IMR-90 (cell line): ENCODE measurements at regions not wholly inside any gene's neighbourhood (a gene's known extent, or its start where the extent isn't known, plus 50 kb on each side); places are given as distances from the start of the nearest gene placed in this dataset.

ENCODE experiments used
- ATAC-seq: fragments of 200-7000 bp; cut with Tn5 transposase; 2 replicates; pipeline ENCODE4 v1.9.1; 2020; ENCODE audit warnings: low read depth, mild to moderate bottlenecking, moderate library complexity
- BruUV-seq: library from RNA; stranded (reverse); fragments of 400-500 nt; replicated peaks from 2 replicates; lab custom pipeline; 2021; lab: Mats Ljungman, UMichigan
- CTCF ChIA-PET: fragments of 300-600 bp; formaldehyde crosslinking; extraction: SDS; loops from one replicate; lab custom pipeline; 2021; ENCODE audit warnings: antibody characterized with exemption; lab: Yijun Ruan, JAX
- POLR2A ChIA-PET: fragments of 300-600 bp; sonication (Branson Sonifier 250); formaldehyde crosslinking; loops from one replicate; lab custom pipeline; 2022; ENCODE audit warnings: antibody characterized with exemption; ENCODE audit not compliant: unreplicated experiment; lab: Charles Lee
- DNase-seq: peaks from one replicate; pipeline ENCODE4 v3.0.0; 2013
- H2AFZ ChIP-seq: replicated peaks from 2 replicates; pipeline ENCODE3; 2013; ENCODE audit warnings: low read length, mild to moderate bottlenecking; ENCODE audit not compliant: poor library complexity
- H2AK5ac ChIP-seq: 2 replicates; pipeline ENCODE4 v1.6.1; 2013; ENCODE audit warnings: low read depth, low read length, inconsistent platforms
- H2AK9ac ChIP-seq: replicated peaks from 2 replicates; pipeline ENCODE3; 2013; ENCODE audit warnings: mild to moderate bottlenecking, low read depth, low read length, moderate library complexity; ENCODE audit not compliant: poor library complexity
- H2BK120ac ChIP-seq: 2 replicates; pipeline ENCODE4 v1.6.1; 2013; ENCODE audit warnings: low read depth, low read length, inconsistent platforms
- H2BK15ac ChIP-seq: 3 replicates; pipeline ENCODE4 v1.6.1; 2013; ENCODE audit warnings: low read depth, low read length, inconsistent platforms
- H2BK20ac ChIP-seq: 2 replicates; pipeline ENCODE4 v1.6.1; 2013; ENCODE audit warnings: low read depth, mild to moderate bottlenecking, inconsistent platforms, low read length, moderate library complexity
- H2BK5ac ChIP-seq: 2 replicates; pipeline ENCODE4 v1.6.1; 2013; ENCODE audit warnings: mild to moderate bottlenecking, low read depth, low read length, inconsistent platforms; ENCODE audit not compliant: poor library complexity, severe bottlenecking
- H3K14ac ChIP-seq: replicated peaks from 2 replicates; pipeline ENCODE4 v1.6.1; 2013; ENCODE audit warnings: low read depth, low read length, inconsistent platforms
- H3K18ac ChIP-seq: 2 replicates; pipeline ENCODE4 v1.6.1; 2013; ENCODE audit warnings: low read depth, low read length, control low read depth
- H3K23ac ChIP-seq: 2 replicates; pipeline ENCODE4 v1.6.1; 2013; ENCODE audit warnings: low read depth, low read length, inconsistent platforms
- H3K27ac ChIP-seq: 2 replicates; pipeline ENCODE4 v1.5.1; 2013; ENCODE audit warnings: mild to moderate bottlenecking, control low read depth, low read length; ENCODE audit not compliant: insufficient read depth
- H3K27me3 ChIP-seq: 2 replicates; pipeline ENCODE4 v1.6.1; 2013; ENCODE audit warnings: low read length; ENCODE audit not compliant: control insufficient read depth, insufficient read depth
- H3K36me3 ChIP-seq: 2 replicates; pipeline ENCODE4 v1.6.1; 2013; ENCODE audit warnings: low read length, mixed read lengths; ENCODE audit not compliant: control insufficient read depth, insufficient read depth
- H3K4ac ChIP-seq: 2 replicates; pipeline ENCODE4 v1.6.1; 2013; ENCODE audit warnings: low read depth, low read length, inconsistent platforms
- H3K4me1 ChIP-seq: 2 replicates; pipeline ENCODE4 v1.6.1; 2013; ENCODE audit warnings: low read length, mixed read lengths; ENCODE audit not compliant: control insufficient read depth, insufficient read depth
- H3K4me2 ChIP-seq: 2 replicates; pipeline ENCODE4 v1.6.1; 2013; ENCODE audit warnings: low read depth, mild to moderate bottlenecking, control low read depth, low read length, moderate library complexity
- H3K4me3 ChIP-seq: 2 replicates; pipeline ENCODE4 v1.5.1; 2013; ENCODE audit warnings: low read depth, mild to moderate bottlenecking, control low read depth, low read length, moderate library complexity; ENCODE audit not compliant: insufficient read depth
- H3K56ac ChIP-seq: 2 replicates; pipeline ENCODE4 v1.6.1; 2013; ENCODE audit warnings: low read length, inconsistent platforms; ENCODE audit not compliant: insufficient read depth; ENCODE audit errors: extremely low read depth
- H3K79me1 ChIP-seq, 2 experiments: 2 replicates each; pipeline ENCODE4 v1.6.1; 2013; ENCODE audit warnings: low read length in 2 of 2, inconsistent platforms in 1 of 2, low read depth in 1 of 2
- H3K9ac ChIP-seq: 2 replicates; pipeline ENCODE4 v1.6.1; 2013; ENCODE audit warnings: low read depth, low read length, control low read depth
- H3K9me1 ChIP-seq: 2 replicates; pipeline ENCODE4 v1.6.1; 2013; ENCODE audit warnings: low read length, inconsistent platforms; ENCODE audit not compliant: insufficient read depth
- H3K9me3 ChIP-seq: 2 replicates; pipeline ENCODE4 v1.6.1; 2013; ENCODE audit warnings: low read length; ENCODE audit not compliant: control insufficient read depth, insufficient read depth
- H4K20me1 ChIP-seq: 2 replicates; pipeline ENCODE4 v1.6.1; 2013; ENCODE audit warnings: low read length, inconsistent platforms; ENCODE audit not compliant: insufficient read depth
- H4K5ac ChIP-seq: 2 replicates; pipeline ENCODE4 v1.6.1; 2013; ENCODE audit warnings: mild to moderate bottlenecking, low read depth, low read length, control low read depth
- H4K8ac ChIP-seq, 2 experiments: 2 replicates each; pipeline ENCODE4 v1.6.1; 2013; ENCODE audit warnings: low read depth in 2 of 2, low read length in 2 of 2, control low read depth in 1 of 2, inconsistent platforms in 1 of 2
- H4K91ac ChIP-seq: 2 replicates; pipeline ENCODE4 v1.6.1; 2013; ENCODE audit warnings: low read depth, low read length, inconsistent platforms; ENCODE audit not compliant: insufficient read depth
- POLR2A ChIP-seq: IDR thresholded peaks from 2 replicates; pipeline ENCODE4 v1.6.1; 2012; ENCODE audit warnings: mild to moderate bottlenecking, low read depth, low read length
- dilution Hi-C: fragments of 300-500 bp; cut with HindIII; formaldehyde crosslinking; loops from one replicate; pipeline ENCODE4 v1.14.3; 2018; ENCODE audit warnings: low sequenced_read_pairs; ENCODE audit not compliant: unreplicated experiment
- in situ Hi-C: fragments of 300-500 bp; cut with MboI; formaldehyde crosslinking; loops from 3 replicates; pipeline ENCODE4 v1.14.3; 2019; ENCODE audit warnings: low sequenced_read_pairs, inconsistent platforms, mixed read lengths
- intact Hi-C: fragments of 100-400 bp; cut with micrococcal nuclease; formaldehyde crosslinking; loops from 2 replicates; pipeline ENCODE4 v1.10.0; 2022

DNA sequence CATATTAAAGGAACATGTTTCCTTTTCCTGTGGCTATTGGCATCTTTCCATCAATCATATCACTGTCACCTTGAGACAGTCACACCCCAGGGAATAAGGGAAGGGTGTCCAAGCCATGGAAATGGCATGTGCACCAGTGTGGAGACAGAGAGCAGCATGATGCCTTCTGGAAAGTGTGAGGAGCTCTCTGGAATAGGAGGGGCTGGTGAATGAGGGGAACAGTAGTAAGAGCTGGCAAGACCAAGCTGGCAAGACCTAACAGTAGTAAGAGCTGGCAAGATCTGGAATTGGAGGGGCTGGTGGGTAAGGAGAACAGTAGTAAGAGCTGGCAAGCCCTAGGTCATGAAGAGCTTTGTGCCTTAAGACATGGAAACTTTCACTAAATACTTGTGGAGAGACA, 186.7 kb downstream of the C1orf94 start:
- Histone ChIP-seq H4K91ac (no peak overlapping the region), H3K9me1 (no peaks in the 10 kb centered on the region), H3K14ac (no peak overlapping the region), H3K23ac (no peak overlapping the region), H2AK9ac (no peak overlapping the region), H3K4me3 (no peak overlapping the region), H3K79me1 (no peaks in the 10 kb centered on the region), H3K4ac (no peak overlapping the region), H3K4me2 (no peak overlapping the region), H3K9ac (no peak overlapping the region), H3K36me3 (no peaks in the 10 kb centered on the region), H3K9me3 (peaks cover 26% of the 10 kb centered on the region), H3K27ac (no peak overlapping the region), H4K5ac (no peak overlapping the region), H2AFZ (no peak overlapping the region), H3K18ac (no peak overlapping the region), H2BK5ac (no peak overlapping the region), H4K8ac (no peak overlapping the region), H4K20me1 (no peaks in the 10 kb centered on the region), H2BK15ac (no peak overlapping the region), H3K27me3 (no peaks in the 10 kb centered on the region), H2BK120ac (no peak overlapping the region), H2AK5ac (no peak overlapping the region), H3K56ac (no peak overlapping the region), H2BK20ac (no peak overlapping the region), H3K4me1 (no peaks in the 10 kb centered on the region)
- dilution Hi-C loops (no loop called here), in situ Hi-C loops (no loop called here), intact Hi-C loops (no loop called here)
- DNase-seq, result no peak
- no peak for TF ChIP-seq POLR2A
- CTCF ChIA-PET, result no interaction called here
- POLR2A ChIA-PET, result no interaction called here
- ATAC-seq, result no peak
- BruUV-seq, result no TSS peak
